ENCODE measurements at regions not wholly inside any gene's neighbourhood (a gene's known extent, or its start where the extent isn't known, plus 50 kb on each side); places are given as distances from the start of the nearest gene placed in this dataset.

GRCh38 chr14:28272270-28272669 lies 494.3 kb upstream of the FOXG1 start:
- TF ChIP-seq CTCF (IDR thresholded peaks at IDR 0.05) (no peak), POLR2A (IDR thresholded peaks at IDR 0.05) (no peak)

All from thyroid gland (tissue), 4 donors.